ENCODE measurements at regions not wholly inside any gene's neighbourhood (a gene's known extent, or its start where the extent isn't known, plus 50 kb on each side); places are given as distances from the start of the nearest gene placed in this dataset.
"Not testable (repeated sequence)": the region's sequence is repeated elsewhere in the genome, so short reads cannot be mapped to it uniquely, and the experiment has no call there.

GRCh38 chr9:82761956-82762355, 301.0 kb downstream of the RASEF start:
- DNase-seq: no peak
- intact Hi-C loops (cut with DNase I): no loop called here

GRCh38 chr9:82763656-82764055, 299.3 kb downstream of the RASEF start:
- peak in 14 of 42 donors; percentile 4 to 57 (median 16) for DNase-seq
- intact Hi-C loops (cut with DNase I): no loop called here

- DNase-seq: no peak
- intact Hi-C loops (cut with DNase I): no loop called here
These were observed 298.8 kb downstream of the RASEF start for GRCh38 chr9:82764061-82764668.

- intact Hi-C loops (cut with DNase I); DNase-seq: not testable (repeated sequence)
These were observed 288.2 kb downstream of the RASEF start for GRCh38 chr9:82774707-82775231.

GRCh38 chr9:82776508-82776907, 286.4 kb downstream of the RASEF start:
- intact Hi-C loops (cut with DNase I): no loop called here

GRCh38 chr9:82777366-82777765, 285.6 kb downstream of the RASEF start:
- no peak for DNase-seq
- intact Hi-C loops (cut with DNase I): no loop called here

More at GRCh38 chr9:82776508-82776907, 286.4 kb downstream of the RASEF start:
- DNase-seq: no peak

GRCh38 chr9:82778923-82779322, 284.0 kb downstream of the RASEF start:
- intact Hi-C loops (cut with DNase I); DNase-seq: not testable (repeated sequence)

- DNase-seq: no peak
These were observed 282.9 kb downstream of the RASEF start for GRCh38 chr9:82780017-82780416.

GRCh38 chr9:82781921-82782392, 281.0 kb downstream of the RASEF start:
- intact Hi-C loops (cut with DNase I): no loop called here
- no peak for DNase-seq

More at GRCh38 chr9:82780017-82780416, 282.9 kb downstream of the RASEF start:
- intact Hi-C loops (cut with DNase I): no loop called here

- no peak for DNase-seq
- intact Hi-C loops (cut with DNase I): no loop called here
These were observed 279.9 kb downstream of the RASEF start for GRCh38 chr9:82783045-82783444.

GRCh38 chr9:82784589-82784988, 278.4 kb downstream of the RASEF start:
- intact Hi-C loops (cut with DNase I): no loop called here

GRCh38 chr9:82789155-82789824, 273.7 kb downstream of the RASEF start:
- intact Hi-C loops (cut with DNase I): no loop called here
- DNase-seq: no peak

More at GRCh38 chr9:82784589-82784988, 278.4 kb downstream of the RASEF start:
- no peak for DNase-seq

- no peak for DNase-seq
- intact Hi-C loops (cut with DNase I): no loop called here
These were observed 272.1 kb downstream of the RASEF start for GRCh38 chr9:82790875-82791274.

GRCh38 chr9:82791692-82792091, 271.2 kb downstream of the RASEF start:
- DNase-seq: no peak
- intact Hi-C loops (cut with DNase I): no loop called here

GRCh38 chr9:82797534-82797933, 265.4 kb downstream of the RASEF start:
- peak in 11 of 42 donors; percentile 1 to 45 (median 11) for DNase-seq
- intact Hi-C loops (cut with DNase I): no loop called here

- no peak for DNase-seq
- intact Hi-C loops (cut with DNase I): no loop called here
These were observed 263.7 kb downstream of the RASEF start for GRCh38 chr9:82799286-82799685.

- DNase-seq: no peak
- intact Hi-C loops (cut with DNase I): no loop called here
These were observed 257.9 kb downstream of the RASEF start for GRCh38 chr9:82805027-82805426.

- intact Hi-C loops (cut with DNase I): no loop called here
- no peak for DNase-seq
These were observed 254.5 kb downstream of the RASEF start for GRCh38 chr9:82808478-82808877.

- intact Hi-C loops (cut with DNase I): no loop called here
- DNase-seq: no peak
These were observed 252.0 kb downstream of the RASEF start for GRCh38 chr9:82810915-82811314.

- intact Hi-C loops (cut with DNase I): no loop called here
These were observed 243.7 kb downstream of the RASEF start for GRCh38 chr9:82819260-82819659.

GRCh38 chr9:82820186-82820585, 242.8 kb downstream of the RASEF start:
- intact Hi-C loops (cut with DNase I): no loop called here
- DNase-seq: no peak

More at GRCh38 chr9:82819260-82819659, 243.7 kb downstream of the RASEF start:
- no peak for DNase-seq

Data from head of caudate nucleus (tissue), 42 donors.